Endothelial cell of umbilical vein (primary cell): ENCODE measurements at regions not wholly inside any gene's neighbourhood (a gene's known extent, or its start where the extent isn't known, plus 50 kb on each side); places are given as distances from the start of the nearest gene placed in this dataset.
A peak's percentile ranks its signal among the peaks of the same experiment; 100 is the strongest.

Source experiments
- BruUV-seq: library from RNA; stranded (reverse); fragments of 400-500 nt; replicated peaks from 2 replicates; lab custom pipeline; 2021; lab: Mats Ljungman, UMichigan
- CTCF ChIA-PET: fragments of 300-600, 350-600 bp; sonication (Branson Sonifier 250); formaldehyde crosslinking; loops from one replicate; lab custom pipeline; 2021; ENCODE audit warnings: antibody characterized with exemption, inconsistent platforms; lab: Charles Lee
- POLR2A ChIA-PET: fragments of 300-600, 350-600 bp; sonication (Branson Sonifier 250); formaldehyde crosslinking; loops from one replicate; lab custom pipeline; 2021; ENCODE audit warnings: antibody characterized with exemption, inconsistent platforms; lab: Charles Lee
- DNase-seq: peaks from one replicate; pipeline ENCODE4 v3.0.0-alpha.2; 2011; ENCODE audit warnings: low read depth, low spot score
- FAIRE-seq: peaks from 2 replicates; lab custom pipeline; 2011; peaks lifted over from hg19 to GRCh38; lab: Jason Lieb, UNC
- H2AFZ ChIP-seq: 2 replicates; pipeline ENCODE4 v1.6.0; 2012; ENCODE audit warnings: low read depth, low read length, control low read depth, inconsistent platforms
- H3K27ac ChIP-seq: 2 replicates; pipeline ENCODE4 v1.5.1; 2011; ENCODE audit warnings: low read depth, mild to moderate bottlenecking, control low read depth, low read length, moderate library complexity; ENCODE audit not compliant: insufficient read depth
- H3K27me3 ChIP-seq, 2 experiments: 2 replicates each; pipeline versions ENCODE4 v1.6.0 to v1.6.1; 2011; ENCODE audit warnings: low read length in 2 of 2, mixed read lengths in 1 of 2; ENCODE audit not compliant: control insufficient read depth in 2 of 2, insufficient read depth in 2 of 2
- H3K36me3 ChIP-seq, 2 experiments: 2 replicates in 1 of 2; 3 replicates in 1 of 2; pipeline ENCODE4 v1.5.1; 2011; ENCODE audit warnings: low read length in 2 of 2, mild to moderate bottlenecking in 1 of 2, moderate library complexity in 1 of 2; ENCODE audit not compliant: control insufficient read depth in 2 of 2, insufficient read depth in 2 of 2; ENCODE audit errors: extremely low read depth in 1 of 2
- H3K4me1 ChIP-seq: 3 replicates; pipeline ENCODE4 v1.5.1; 2011; ENCODE audit warnings: mild to moderate bottlenecking, low read length; ENCODE audit not compliant: control insufficient read depth, insufficient read depth; ENCODE audit errors: extremely low read depth
- H3K4me2 ChIP-seq: 2 replicates; pipeline ENCODE4 v1.6.1; 2011; ENCODE audit warnings: low read length, control low read depth, mixed read lengths; ENCODE audit not compliant: insufficient read depth
- H3K4me3 ChIP-seq, 3 experiments: fragments of 200-600 bp in 1 of 3; sonication (generic), shearing (Covaris generic) in 1 of 3; replicated peaks in 1 of 3; 2 replicates each; pipeline ENCODE4 v1.5.1; 2011 to 2016; ENCODE audit warnings: control low read depth in 3 of 3, low read length in 3 of 3, mild to moderate bottlenecking in 2 of 3, inconsistent platforms in 1 of 3, low read depth in 1 of 3, moderate library complexity in 1 of 3; ENCODE audit not compliant: insufficient read depth in 1 of 3
- H3K79me2 ChIP-seq: 2 replicates; pipeline ENCODE4 v1.6.0; 2012; ENCODE audit warnings: low read length, inconsistent platforms; ENCODE audit not compliant: control insufficient read depth, insufficient read depth
- H3K9ac ChIP-seq: replicated peaks from 2 replicates; pipeline ENCODE3; 2011; ENCODE audit warnings: low read length, control low read depth; ENCODE audit not compliant: insufficient read depth; ENCODE audit errors: extremely low read depth
- H3K9me1 ChIP-seq: replicated peaks from 3 replicates; pipeline ENCODE4 v1.6.0; 2011; ENCODE audit warnings: mild to moderate bottlenecking, low read length; ENCODE audit not compliant: control insufficient read depth, insufficient read depth; ENCODE audit errors: extremely low read depth
- H3K9me3 ChIP-seq: replicated peaks from 2 replicates; pipeline ENCODE4 v1.5.1; 2012; ENCODE audit warnings: low read length, inconsistent platforms; ENCODE audit not compliant: control insufficient read depth, insufficient read depth
- H4K20me1 ChIP-seq: replicated peaks from 2 replicates; pipeline ENCODE3; 2011; ENCODE audit warnings: mild to moderate bottlenecking, low read length; ENCODE audit not compliant: control insufficient read depth, insufficient read depth; ENCODE audit errors: extremely low read depth
- CTCF ChIP-seq, 2 donors: IDR thresholded peaks; 1 replicate in 1 of 2; 2 replicates in 1 of 2; pipeline ENCODE4 v1.5.1; 2011; ENCODE audit warnings: low read length in 2 of 2, mild to moderate bottlenecking in 2 of 2, moderate library complexity in 2 of 2, control low read depth in 1 of 2, inconsistent platforms in 1 of 2, low read depth in 1 of 2; ENCODE audit not compliant: insufficient read depth in 1 of 2; ENCODE audit errors: extremely low read depth in 1 of 2
- MYC ChIP-seq: IDR thresholded peaks from one replicate; pipeline ENCODE4 v1.6.1; 2011; ENCODE audit warnings: mild to moderate bottlenecking, low read depth, low read length
- POLR2A ChIP-seq: IDR thresholded peaks from 2 replicates; pipeline ENCODE4 v1.6.1; 2012; ENCODE audit warnings: low read depth, mild to moderate bottlenecking, control low read depth, low read length
- POLR2AphosphoS5 ChIP-seq: IDR thresholded peaks from 2 replicates; pipeline ENCODE4 v1.6.1; 2012; ENCODE audit warnings: low read depth, mild to moderate bottlenecking, control low read depth, low read length, moderate library complexity; ENCODE audit not compliant: insufficient read depth
- dilution Hi-C: fragments of 300-500 bp; cut with MboI; formaldehyde crosslinking; loops from one replicate; pipeline ENCODE4 v1.15.0; 2019; ENCODE audit warnings: low sequenced_read_pairs; ENCODE audit not compliant: extremely low pct_ligation_motif_present
- intact Hi-C: fragments of 100-400 bp; cut with micrococcal nuclease; formaldehyde crosslinking; loops from one replicate; pipeline ENCODE4 v1.10.0; 2022

GRCh38 chrY:18936831-18937230, 163.3 kb upstream of the HSFY2 start:
- H3K4me3 ChIP-seq = no peak overlapping the region
- H3K9me3 ChIP-seq = no peaks in the 10 kb centered on the region
- DNase-seq (no peak), FAIRE-seq (no peak)
- BruUV-seq = no TSS peak
- CTCF ChIA-PET = no interaction called here
- POLR2A ChIA-PET = no interaction called here
- no peak overlapping the region for H3K4me2 ChIP-seq
- no peaks in the 10 kb centered on the region for H3K27me3 ChIP-seq
- H3K36me3 ChIP-seq = no peaks in the 10 kb centered on the region
- H3K9me1 ChIP-seq = no peaks in the 10 kb centered on the region
- dilution Hi-C loops = no loop called here
- H4K20me1 ChIP-seq = no peaks in the 10 kb centered on the region
- no peak overlapping the region for H3K27ac ChIP-seq
- no peak overlapping the region for H3K9ac ChIP-seq
- TF ChIP-seq POLR2A = no peak
- no peak for TF ChIP-seq CTCF (IDR thresholded peaks at IDR 0.05; ENCODE audit: extremely low read depth in 1 of 2, insufficient read depth in 1 of 2, low read depth in 1 of 2, low read length in 2 of 2)
- no peak overlapping the region for H2AFZ ChIP-seq
- no peaks in the 10 kb centered on the region for H3K4me1 ChIP-seq
- intact Hi-C loops = no loop called here
- no peaks in the 10 kb centered on the region for H3K79me2 ChIP-seq

- no peak overlapping the region for H3K4me3 ChIP-seq
These were observed 145.7 kb upstream of the HSFY2 start for GRCh38 chrY:18919256-18919655.

More at GRCh38 chrY:18919256-18919655, 145.7 kb upstream of the HSFY2 start:
- no peaks in the 10 kb centered on the region for H4K20me1 ChIP-seq
- no peak overlapping the region for H2AFZ ChIP-seq
- dilution Hi-C loops = no loop called here
- no TSS peak for BruUV-seq
- H3K36me3 ChIP-seq = no peaks in the 10 kb centered on the region
- no peaks in the 10 kb centered on the region for H3K27me3 ChIP-seq
- H3K9me3 ChIP-seq = no peaks in the 10 kb centered on the region
- ChIA-PET POLR2A (no interaction called here), CTCF (no interaction called here)
- no peak overlapping the region for H3K9ac ChIP-seq
- no peaks in the 10 kb centered on the region for H3K4me1 ChIP-seq
- H3K79me2 ChIP-seq = no peaks in the 10 kb centered on the region
- H3K4me2 ChIP-seq = no peak overlapping the region
- FAIRE-seq (peak; percentile 33), DNase-seq (no peak)
- H3K27ac ChIP-seq = no peak overlapping the region
- H3K9me1 ChIP-seq = no peaks in the 10 kb centered on the region
- intact Hi-C loops = no loop called here
- no peak for TF ChIP-seq POLR2AphosphoS5
- no peak for TF ChIP-seq MYC
- TF ChIP-seq POLR2A = no peak
